Tibial nerve (tissue), 4 donors: ENCODE measurements at regions not wholly inside any gene's neighbourhood (a gene's known extent, or its start where the extent isn't known, plus 50 kb on each side); places are given as distances from the start of the nearest gene placed in this dataset.

Experiments
- DNase-seq, 2 donors: peaks; one replicate each; pipeline ENCODE4 v3.0.0-alpha.2; 2019; ENCODE audit warnings: low spot score in 2 of 2
- H3K27ac ChIP-seq, 4 donors: fragments of 200-600 bp; sonication (generic) in 3 of 4; one replicate each; pipeline ENCODE4 v1.5.1; 2017 to 2019; ENCODE audit warnings: mild to moderate bottlenecking in 1 of 4
- H3K27me3 ChIP-seq, 2 donors: fragments of 200-600 bp; sonication (generic) in 1 of 2; one replicate each; pipeline versions ENCODE4 v1.5.1 to v1.6.0; 2017 to 2019
- H3K36me3 ChIP-seq, 3 donors: fragments of 200-600 bp; sonication (generic); one replicate each; pipeline ENCODE4 v1.5.1; 2018 to 2019
- H3K4me1 ChIP-seq, 4 donors: fragments of 200-600 bp; sonication (generic) in 3 of 4; one replicate each; pipeline ENCODE4 v1.5.1; 2017 to 2019
- H3K4me3 ChIP-seq, 4 donors: fragments of 200-600 bp; sonication (generic) in 3 of 4; one replicate each; pipeline ENCODE4 v1.5.1; 2017 to 2019; ENCODE audit warnings: mild to moderate bottlenecking in 1 of 4, moderate library complexity in 1 of 4
- H3K9me3 ChIP-seq, 4 donors: fragments of 200-600 bp; sonication (generic) in 3 of 4; one replicate each; pipeline ENCODE4 v1.5.1; 2017 to 2019
- EP300 ChIP-seq, 2 donors: sonication (generic); formaldehyde crosslinking; IDR thresholded peaks; one replicate each; pipeline ENCODE4 v1.6.1; 2017; ENCODE audit warnings: antibody characterized with exemption in 2 of 2, mild to moderate bottlenecking in 1 of 2
- POLR2A ChIP-seq, 2 donors: fragments of 450-650 bp; IDR thresholded peaks; one replicate each; pipeline ENCODE4 v1.6.1; 2017; ENCODE audit warnings: antibody characterized with exemption in 2 of 2, mild to moderate bottlenecking in 2 of 2, moderate library complexity in 2 of 2
- WGBS, 2 donors: methylation state at CpG; one replicate each; pipeline ENCODE4 v1.1.5; 2018; 5-methylcytosine and 5-hydroxymethylcytosine counted together
- TF ChIP-seq, protein P1 (sequence below), 5 experiments: fragments of 200-600 bp in 3 of 5; fragments of 450-650 bp in 2 of 5; sonication (generic) in 3 of 5; IDR thresholded peaks; one replicate each; pipeline ENCODE4 v1.5.1; 2016 to 2019; ENCODE audit warnings: antibody characterized with exemption in 5 of 5, mild to moderate bottlenecking in 3 of 5, moderate library complexity in 2 of 5

DNA sequence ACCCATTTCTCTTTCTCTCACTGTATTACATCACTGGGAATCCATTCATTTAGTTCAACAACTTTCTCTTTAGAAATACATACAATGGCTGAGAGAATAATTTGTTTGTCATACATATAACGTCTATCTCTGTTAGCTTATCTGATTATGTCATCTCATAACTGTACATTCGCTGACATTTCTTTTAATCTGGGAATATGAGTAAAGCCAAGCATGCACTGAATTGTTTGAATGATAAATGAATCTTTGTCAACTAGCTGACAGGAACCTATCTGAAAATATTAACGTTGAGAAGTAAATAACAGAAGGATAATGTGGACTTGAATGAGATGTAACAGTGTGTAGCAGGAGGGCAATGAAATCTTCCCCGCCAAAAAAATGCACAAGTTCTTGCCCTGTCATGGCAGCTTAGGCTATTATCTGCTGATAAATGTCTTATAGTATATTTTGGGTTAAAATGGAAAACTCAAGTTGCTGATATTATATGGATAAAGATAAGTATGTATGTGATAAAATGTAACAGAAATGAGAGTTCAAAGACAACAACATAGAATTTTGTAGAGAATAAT, 581.2 kb upstream of the ADGRB3 start:
- DNase-seq = no peak
- Histone ChIP-seq H3K27ac (no peak overlapping the region), H3K27me3 (no peaks in the 10 kb centered on the region), H3K9me3 (no peaks in the 10 kb centered on the region), H3K4me3 (no peak overlapping the region), H3K4me1 (no peaks in the 10 kb centered on the region), H3K36me3 (no peaks in the 10 kb centered on the region)
- TF ChIP-seq EP300 (IDR thresholded peaks at IDR 0.05) (no peak), POLR2A (IDR thresholded peaks at IDR 0.05) (no peak)
- TF ChIP-seq, protein P1, sequence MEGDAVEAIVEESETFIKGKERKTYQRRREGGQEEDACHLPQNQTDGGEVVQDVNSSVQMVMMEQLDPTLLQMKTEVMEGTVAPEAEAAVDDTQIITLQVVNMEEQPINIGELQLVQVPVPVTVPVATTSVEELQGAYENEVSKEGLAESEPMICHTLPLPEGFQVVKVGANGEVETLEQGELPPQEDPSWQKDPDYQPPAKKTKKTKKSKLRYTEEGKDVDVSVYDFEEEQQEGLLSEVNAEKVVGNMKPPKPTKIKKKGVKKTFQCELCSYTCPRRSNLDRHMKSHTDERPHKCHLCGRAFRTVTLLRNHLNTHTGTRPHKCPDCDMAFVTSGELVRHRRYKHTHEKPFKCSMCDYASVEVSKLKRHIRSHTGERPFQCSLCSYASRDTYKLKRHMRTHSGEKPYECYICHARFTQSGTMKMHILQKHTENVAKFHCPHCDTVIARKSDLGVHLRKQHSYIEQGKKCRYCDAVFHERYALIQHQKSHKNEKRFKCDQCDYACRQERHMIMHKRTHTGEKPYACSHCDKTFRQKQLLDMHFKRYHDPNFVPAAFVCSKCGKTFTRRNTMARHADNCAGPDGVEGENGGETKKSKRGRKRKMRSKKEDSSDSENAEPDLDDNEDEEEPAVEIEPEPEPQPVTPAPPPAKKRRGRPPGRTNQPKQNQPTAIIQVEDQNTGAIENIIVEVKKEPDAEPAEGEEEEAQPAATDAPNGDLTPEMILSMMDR (IDR thresholded peaks at IDR 0.05) = no peak
- WGBS, 2 donors = 37 to 45% methylated on average over 4 of the region's 4 CpGs

- DNase-seq = no peak
- Histone ChIP-seq H3K27me3 (no peaks in the 10 kb centered on the region), H3K4me3 (no peak overlapping the region), H3K9me3 (peaks cover 0 to 9% (median 0%) of the 10 kb centered on the region in 4 donors), H3K36me3 (no peaks in the 10 kb centered on the region), H3K27ac (no peak overlapping the region), H3K4me1 (no peaks in the 10 kb centered on the region)
- TF ChIP-seq, protein P1 (IDR thresholded peaks at IDR 0.05) = no peak
- TF ChIP-seq EP300 (IDR thresholded peaks at IDR 0.05) = no peak
- TF ChIP-seq POLR2A (IDR thresholded peaks at IDR 0.05) = no peak
Measured at GRCh38 chr6:68052234-68052633, 582.8 kb upstream of the ADGRB3 start.

- H3K27ac ChIP-seq = no peak overlapping the region
- no peak overlapping the region for H3K4me3 ChIP-seq
- no peak for TF ChIP-seq EP300 (IDR thresholded peaks at IDR 0.05)
- no peak for TF ChIP-seq POLR2A (IDR thresholded peaks at IDR 0.05)
- TF ChIP-seq, protein P1 (IDR thresholded peaks at IDR 0.05) = no peak
- H3K27me3 ChIP-seq = no peaks in the 10 kb centered on the region
- H3K9me3 ChIP-seq = peaks cover 0 to 9% (median 0%) of the 10 kb centered on the region in 4 donors
- WGBS, 2 donors = 88 to 94% methylated on average over 5 of the region's 5 CpGs
- H3K36me3 ChIP-seq = no peaks in the 10 kb centered on the region
- DNase-seq = no peak
- H3K4me1 ChIP-seq = no peaks in the 10 kb centered on the region
Measured at GRCh38 chr6:68049562-68049961, 585.5 kb upstream of the ADGRB3 start.

DNA sequence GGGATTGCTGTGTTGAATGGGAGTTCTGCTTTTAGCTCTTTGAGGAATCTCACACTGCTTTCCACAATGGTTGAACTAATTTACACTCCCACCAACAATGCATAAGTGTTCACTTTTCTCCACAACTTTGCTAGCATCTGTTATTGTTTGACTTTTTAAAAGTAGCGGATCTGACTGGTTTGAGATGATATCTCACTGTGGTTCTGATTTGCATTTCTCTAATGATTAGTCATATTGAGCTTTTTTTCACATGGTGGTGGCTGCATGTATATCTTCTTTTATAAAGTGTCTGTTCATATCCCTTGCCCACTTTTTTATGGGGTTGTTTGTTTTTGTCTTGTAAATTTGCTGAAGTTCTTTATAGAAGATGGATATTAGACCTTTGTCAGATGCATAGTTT, 588.3 kb upstream of the ADGRB3 start:
- Histone ChIP-seq H3K4me3 (no peak overlapping the region), H3K27me3 (no peaks in the 10 kb centered on the region), H3K9me3 (peaks cover 0 to 9% (median 0%) of the 10 kb centered on the region in 4 donors), H3K36me3 (no peaks in the 10 kb centered on the region), H3K27ac (no peak overlapping the region), H3K4me1 (no peaks in the 10 kb centered on the region)
- TF ChIP-seq, protein P1 (IDR thresholded peaks at IDR 0.05) = no peak
- no peak for TF ChIP-seq POLR2A (IDR thresholded peaks at IDR 0.05)
- TF ChIP-seq EP300 (IDR thresholded peaks at IDR 0.05) = no peak
- WGBS, 2 donors = 95 to 96% methylated on average over 1 of the region's 1 CpG
- no peak for DNase-seq

- Histone ChIP-seq H3K36me3 (no peaks in the 10 kb centered on the region), H3K9me3 (peaks cover 0 to 9% (median 0%) of the 10 kb centered on the region in 4 donors), H3K27me3 (no peaks in the 10 kb centered on the region), H3K27ac (no peak overlapping the region), H3K4me1 (no peaks in the 10 kb centered on the region), H3K4me3 (no peak overlapping the region)
- DNase-seq = no peak
- 97 to 100% methylated on average over 1 of the region's 1 CpG for WGBS, 2 donors
- TF ChIP-seq POLR2A (IDR thresholded peaks at IDR 0.05) (no peak), EP300 (IDR thresholded peaks at IDR 0.05) (no peak)
- TF ChIP-seq, protein P1 (IDR thresholded peaks at IDR 0.05) = no peak
Measured at GRCh38 chr6:68046302-68046701, 588.8 kb upstream of the ADGRB3 start.
